Esophagus muscularis mucosa (tissue), 3 donors: ENCODE measurements at regions not wholly inside any gene's neighbourhood (a gene's known extent, or its start where the extent isn't known, plus 50 kb on each side); places are given as distances from the start of the nearest gene placed in this dataset.

Source experiments
- CTCF ChIP-seq, 3 experiments: fragments of 200-600 bp in 2 of 3; fragments of 450-650 bp in 1 of 3; sonication (generic) in 2 of 3; IDR thresholded peaks; one replicate each; pipeline ENCODE4 v1.5.1; 2017 to 2019; ENCODE audit warnings: antibody characterized with exemption in 3 of 3, mild to moderate bottlenecking in 2 of 3, moderate library complexity in 1 of 3
- POLR2A ChIP-seq: fragments of 450-650 bp; IDR thresholded peaks from one replicate; pipeline ENCODE4 v1.6.1; 2017; ENCODE audit warnings: antibody characterized with exemption, moderate library complexity, mild to moderate bottlenecking, low read depth

- TF ChIP-seq POLR2A: no peak
- TF ChIP-seq CTCF (IDR thresholded peaks at IDR 0.05): no peak
Measured at GRCh38 chr2:121034551-121034950, 250.5 kb downstream of the TFCP2L1 start.
